ENCODE measurements at regions not wholly inside any gene's neighbourhood (a gene's known extent, or its start where the extent isn't known, plus 50 kb on each side); places are given as distances from the start of the nearest gene placed in this dataset.

GRCh38 chr4:60743654-60744053 is 456.5 kb upstream of the ADGRL3 start:
- Histone ChIP-seq H3K4me3 (no peak overlapping the region), H3K4me1 (no peaks in the 10 kb centered on the region), H3K27me3 (ENCODE audit: low read depth) (no peaks in the 10 kb centered on the region), H3K9me3 (no peaks in the 10 kb centered on the region), H3K36me3 (replicated peaks) (no peaks in the 10 kb centered on the region)
- no peak for DNase-seq (ENCODE audit: low spot score in 2 of 2)
- in situ Hi-C loops (cut with MboI; ENCODE audit: low sequenced_read_pairs): no loop called here

GRCh38 chr4:60744767-60745166 is 455.4 kb upstream of the ADGRL3 start:
- no peak for DNase-seq (ENCODE audit: low spot score in 2 of 2)
- in situ Hi-C loops (cut with MboI; ENCODE audit: low sequenced_read_pairs): no loop called here
- Histone ChIP-seq H3K36me3 (replicated peaks) (no peaks in the 10 kb centered on the region), H3K9me3 (no peaks in the 10 kb centered on the region), H3K4me3 (no peak overlapping the region), H3K27me3 (ENCODE audit: low read depth) (no peaks in the 10 kb centered on the region), H3K4me1 (no peaks in the 10 kb centered on the region)

- Histone ChIP-seq H3K4me1 (no peaks in the 10 kb centered on the region), H3K27me3 (ENCODE audit: low read depth) (no peaks in the 10 kb centered on the region)
- in situ Hi-C loops (cut with MboI; ENCODE audit: low sequenced_read_pairs): no loop called here
These were observed 454.1 kb upstream of the ADGRL3 start for GRCh38 chr4:60745800-60746571.

GRCh38 chr4:60750962-60751361 is 449.2 kb upstream of the ADGRL3 start:
- Histone ChIP-seq H3K4me1 (no peaks in the 10 kb centered on the region), H3K27me3 (ENCODE audit: low read depth) (no peaks in the 10 kb centered on the region), H3K4me3 (no peak overlapping the region), H3K36me3 (replicated peaks) (no peaks in the 10 kb centered on the region), H3K9me3 (no peaks in the 10 kb centered on the region)
- in situ Hi-C loops (cut with MboI; ENCODE audit: low sequenced_read_pairs): no loop called here
- DNase-seq (ENCODE audit: low spot score in 2 of 2): no peak

More at GRCh38 chr4:60745800-60746571, 454.1 kb upstream of the ADGRL3 start:
- Histone ChIP-seq H3K36me3 (replicated peaks) (no peaks in the 10 kb centered on the region), H3K4me3 (no peak overlapping the region), H3K9me3 (no peaks in the 10 kb centered on the region)
- DNase-seq (ENCODE audit: low spot score in 2 of 2): no peak

GRCh38 chr4:60757986-60758680 is 442.0 kb upstream of the ADGRL3 start:
- Histone ChIP-seq H3K27me3 (ENCODE audit: low read depth) (no peaks in the 10 kb centered on the region), H3K4me3 (no peak overlapping the region), H3K36me3 (replicated peaks) (no peaks in the 10 kb centered on the region), H3K9me3 (no peaks in the 10 kb centered on the region), H3K4me1 (peaks cover 7% of the 10 kb centered on the region; the same call in 1 of the 2 replicates)
- in situ Hi-C loops (cut with MboI; ENCODE audit: low sequenced_read_pairs): no loop called here
- DNase-seq (ENCODE audit: low spot score in 2 of 2): no peak

GRCh38 chr4:60759518-60760245 is 440.4 kb upstream of the ADGRL3 start:
- no peak for DNase-seq (ENCODE audit: low spot score in 2 of 2)
- Histone ChIP-seq H3K4me3 (no peak overlapping the region), H3K9me3 (no peaks in the 10 kb centered on the region), H3K27me3 (ENCODE audit: low read depth) (no peaks in the 10 kb centered on the region), H3K36me3 (replicated peaks) (no peaks in the 10 kb centered on the region), H3K4me1 (peaks cover 7% of the 10 kb centered on the region; the same call in 1 of the 2 replicates)
- in situ Hi-C loops (cut with MboI; ENCODE audit: low sequenced_read_pairs): no loop called here

GRCh38 chr4:60780874-60781273 is 419.3 kb upstream of the ADGRL3 start:
- no peaks in the 10 kb centered on the region for H3K27me3 ChIP-seq (ENCODE audit: low read depth)
- H3K4me3 ChIP-seq: no peak overlapping the region
- in situ Hi-C loops (cut with MboI; ENCODE audit: low sequenced_read_pairs): no loop called here
- H3K4me1 ChIP-seq: no peaks in the 10 kb centered on the region
- DNase-seq (ENCODE audit: low spot score in 2 of 2): no peak
- no peaks in the 10 kb centered on the region for H3K9me3 ChIP-seq
- no peaks in the 10 kb centered on the region for H3K36me3 ChIP-seq (replicated peaks)

- in situ Hi-C loops (cut with MboI; ENCODE audit: low sequenced_read_pairs): no loop called here
These were observed 409.5 kb upstream of the ADGRL3 start for GRCh38 chr4:60790608-60791007.

GRCh38 chr4:60794372-60794771 is 405.8 kb upstream of the ADGRL3 start:
- H3K36me3 ChIP-seq (replicated peaks): no peaks in the 10 kb centered on the region
- H3K4me3 ChIP-seq: no peak overlapping the region
- in situ Hi-C loops (cut with MboI; ENCODE audit: low sequenced_read_pairs): no loop called here
- H3K4me1 ChIP-seq: no peaks in the 10 kb centered on the region
- H3K27me3 ChIP-seq (ENCODE audit: low read depth): no peaks in the 10 kb centered on the region
- DNase-seq (ENCODE audit: low spot score in 2 of 2): no peak
- no peaks in the 10 kb centered on the region for H3K9me3 ChIP-seq

More at GRCh38 chr4:60790608-60791007, 409.5 kb upstream of the ADGRL3 start:
- Histone ChIP-seq H3K4me3 (no peak overlapping the region), H3K9me3 (no peaks in the 10 kb centered on the region), H3K36me3 (replicated peaks) (no peaks in the 10 kb centered on the region), H3K4me1 (no peaks in the 10 kb centered on the region), H3K27me3 (ENCODE audit: low read depth) (no peaks in the 10 kb centered on the region)
- DNase-seq (ENCODE audit: low spot score in 2 of 2): no peak

GRCh38 chr4:60799214-60799613 is 400.9 kb upstream of the ADGRL3 start:
- no peak for DNase-seq (ENCODE audit: low spot score in 2 of 2)
- Histone ChIP-seq H3K4me1 (peaks cover 12% of the 10 kb centered on the region), H3K36me3 (replicated peaks) (no peaks in the 10 kb centered on the region), H3K4me3 (no peak overlapping the region), H3K27me3 (ENCODE audit: low read depth) (no peaks in the 10 kb centered on the region), H3K9me3 (no peaks in the 10 kb centered on the region)
- in situ Hi-C loops (cut with MboI; ENCODE audit: low sequenced_read_pairs): no loop called here

- in situ Hi-C loops (cut with MboI; ENCODE audit: low sequenced_read_pairs): no loop called here
- no peak overlapping the region for H3K4me3 ChIP-seq
- peaks cover 12% of the 10 kb centered on the region for H3K4me1 ChIP-seq
- no peaks in the 10 kb centered on the region for H3K9me3 ChIP-seq
- H3K36me3 ChIP-seq (replicated peaks): no peaks in the 10 kb centered on the region
- no peaks in the 10 kb centered on the region for H3K27me3 ChIP-seq (ENCODE audit: low read depth)
- peak in 1 of 2 experiments; percentile 28 for DNase-seq (ENCODE audit: low spot score in 2 of 2)
These were observed 399.4 kb upstream of the ADGRL3 start for GRCh38 chr4:60800701-60801100.

- no peaks in the 10 kb centered on the region for H3K27me3 ChIP-seq (ENCODE audit: low read depth)
- H3K4me1 ChIP-seq: peaks cover 5% of the 10 kb centered on the region
- in situ Hi-C loops (cut with MboI; ENCODE audit: low sequenced_read_pairs): no loop called here
- peak; percentile 46 to 50 for DNase-seq (ENCODE audit: low spot score in 2 of 2)
- no peak overlapping the region for H3K4me3 ChIP-seq
- no peaks in the 10 kb centered on the region for H3K9me3 ChIP-seq
- no peaks in the 10 kb centered on the region for H3K36me3 ChIP-seq (replicated peaks)
These were observed 394.4 kb upstream of the ADGRL3 start for GRCh38 chr4:60805500-60806313.

- Histone ChIP-seq H3K27me3 (ENCODE audit: low read depth) (no peaks in the 10 kb centered on the region), H3K4me3 (no peak overlapping the region), H3K9me3 (no peaks in the 10 kb centered on the region), H3K4me1 (no peaks in the 10 kb centered on the region), H3K36me3 (replicated peaks) (no peaks in the 10 kb centered on the region)
- DNase-seq (ENCODE audit: low spot score in 2 of 2): no peak
- in situ Hi-C loops (cut with MboI; ENCODE audit: low sequenced_read_pairs): no loop called here
These were observed 391.2 kb upstream of the ADGRL3 start for GRCh38 chr4:60808726-60809485.
